ENCODE measurements at regions not wholly inside any gene's neighbourhood (a gene's known extent, or its start where the extent isn't known, plus 50 kb on each side); places are given as distances from the start of the nearest gene placed in this dataset.
"Not testable (repeated sequence)": the region's sequence is repeated elsewhere in the genome, so short reads cannot be mapped to it uniquely, and the experiment has no call there.

DNA sequence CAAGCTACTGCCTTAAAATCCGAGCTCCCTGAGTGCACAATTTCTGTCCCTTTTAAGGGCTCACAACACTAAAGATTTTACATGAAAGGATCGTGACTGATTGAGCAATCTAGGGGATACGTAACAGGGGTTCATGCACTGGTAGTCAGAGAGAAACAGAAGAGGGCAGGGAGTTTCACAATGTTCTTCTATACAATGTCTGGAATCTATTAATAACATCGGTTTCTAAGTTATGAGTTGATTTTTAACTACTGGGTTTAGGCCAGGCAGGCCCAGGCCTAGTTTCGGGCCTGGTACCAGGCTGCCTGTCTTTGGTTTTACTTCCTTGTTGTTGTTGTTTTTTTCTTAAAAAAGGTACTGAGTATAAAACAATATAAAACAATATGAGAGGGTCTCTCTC, 632.4 kb upstream of the AMOT start:
- H3K36me3 Mint-ChIP-seq; DNase-seq; H3K4me1 Mint-ChIP-seq; H3K9me3 ChIP-seq (ENCODE audit: low read length); H3K4me1 ChIP-seq (ENCODE audit: insufficient read depth, low read length); CTCF ChIA-PET; H3K4me3 Mint-ChIP-seq; H3K4me3 ChIP-seq (ENCODE audit: low read length); H3K27ac ChIP-seq (ENCODE audit: low read depth, low read length); H3K27ac Mint-ChIP-seq; H3K27me3 ChIP-seq (ENCODE audit: insufficient read depth, low read length, poor library complexity, severe bottlenecking); H3K9me3 Mint-ChIP-seq; H3K36me3 ChIP-seq (ENCODE audit: insufficient read depth, low read length); H3K27me3 Mint-ChIP-seq; POLR2A ChIA-PET: not testable (repeated sequence)

DNA sequence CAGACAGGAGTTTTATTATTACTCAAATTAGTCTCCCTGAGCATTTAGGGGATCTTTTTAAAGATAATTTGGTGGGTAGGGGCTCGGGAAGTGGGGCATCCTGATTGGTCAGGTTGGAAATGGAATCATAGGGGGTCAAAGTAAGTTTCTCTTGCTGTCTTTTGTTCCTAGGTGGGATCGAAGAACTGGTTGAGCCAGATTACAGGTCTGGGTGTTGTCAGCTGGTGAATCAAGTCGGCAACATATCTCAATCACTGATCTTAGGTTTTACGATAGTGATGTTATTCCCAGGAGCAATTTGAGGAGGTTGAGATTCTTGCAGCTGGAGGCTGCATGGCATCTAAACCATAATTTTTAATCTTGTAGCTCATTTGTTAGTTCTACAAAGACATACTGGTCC, 629.5 kb upstream of the AMOT start:
- Mint-ChIP-seq H3K4me1 (no peaks in the 10 kb centered on the region), H3K36me3 (no peaks in the 10 kb centered on the region), H3K4me3 (no peak overlapping the region), H3K9me3 (peaks cover 0 to 5% (median 3%) of the 10 kb centered on the region in 5 donors), H3K27ac (no peak overlapping the region), H3K27me3 (peaks cover 0 to 4% of the 10 kb centered on the region in 2 donors)
- ChIA-PET CTCF (no interaction called here), POLR2A (no interaction called here)
- no peaks in the 10 kb centered on the region for H3K9me3 ChIP-seq (ENCODE audit: low read length)
- no peaks in the 10 kb centered on the region for H3K4me1 ChIP-seq (ENCODE audit: insufficient read depth, low read length)
- no peaks in the 10 kb centered on the region for H3K27me3 ChIP-seq (ENCODE audit: insufficient read depth, low read length, poor library complexity, severe bottlenecking)
- H3K36me3 ChIP-seq (ENCODE audit: insufficient read depth, low read length) = no peaks in the 10 kb centered on the region
- no peak overlapping the region for H3K27ac ChIP-seq (ENCODE audit: low read depth, low read length)
- no peak for DNase-seq
- no peak overlapping the region for H3K4me3 ChIP-seq (ENCODE audit: low read length)

DNA sequence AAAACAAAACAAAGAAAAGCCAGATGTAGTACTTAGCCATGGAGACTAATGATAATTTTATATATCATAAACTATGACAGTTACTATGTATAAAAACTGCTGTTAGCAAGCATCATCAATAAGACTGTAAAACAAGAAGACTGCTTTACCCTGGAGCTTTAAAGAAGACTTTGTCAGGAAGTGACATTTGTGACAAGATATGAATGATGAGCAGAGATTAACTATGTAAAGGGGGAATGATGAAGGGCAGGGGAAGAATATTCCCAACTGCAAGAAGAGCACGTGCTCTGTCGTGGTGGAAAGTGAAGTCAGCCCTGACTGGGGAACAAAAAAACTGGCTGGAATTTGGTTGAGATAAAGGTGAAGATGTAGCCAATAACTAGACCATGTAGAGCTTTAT, 617.1 kb upstream of the AMOT start:
- no peaks in the 10 kb centered on the region for H3K36me3 ChIP-seq (ENCODE audit: insufficient read depth, low read length)
- H3K27ac ChIP-seq (ENCODE audit: low read depth, low read length) = no peak overlapping the region
- Mint-ChIP-seq H3K4me1 (no peaks in the 10 kb centered on the region), H3K4me3 (no peak overlapping the region), H3K27ac (no peak overlapping the region), H3K36me3 (no peaks in the 10 kb centered on the region), H3K9me3 (peaks cover 0 to 2% (median 0%) of the 10 kb centered on the region in 5 donors), H3K27me3 (peaks cover 0 to 3% of the 10 kb centered on the region in 2 donors)
- ChIA-PET CTCF (no interaction called here), POLR2A (no interaction called here)
- H3K4me3 ChIP-seq (ENCODE audit: low read length) = no peak overlapping the region
- H3K9me3 ChIP-seq (ENCODE audit: low read length) = no peaks in the 10 kb centered on the region
- no peaks in the 10 kb centered on the region for H3K27me3 ChIP-seq (ENCODE audit: insufficient read depth, low read length, poor library complexity, severe bottlenecking)
- no peak for DNase-seq
- no peaks in the 10 kb centered on the region for H3K4me1 ChIP-seq (ENCODE audit: insufficient read depth, low read length)

- Histone ChIP-seq H3K4me3 (ENCODE audit: low read length) (no peak overlapping the region), H3K36me3 (ENCODE audit: insufficient read depth, low read length) (no peaks in the 10 kb centered on the region), H3K9me3 (ENCODE audit: low read length) (no peaks in the 10 kb centered on the region), H3K4me1 (ENCODE audit: insufficient read depth, low read length) (no peaks in the 10 kb centered on the region), H3K27ac (ENCODE audit: low read depth, low read length) (no peak overlapping the region), H3K27me3 (ENCODE audit: insufficient read depth, low read length, poor library complexity, severe bottlenecking) (no peaks in the 10 kb centered on the region)
- Mint-ChIP-seq H3K9me3 (peaks cover 0 to 3% (median 0%) of the 10 kb centered on the region in 5 donors), H3K4me1 (no peaks in the 10 kb centered on the region), H3K4me3 (no peak overlapping the region), H3K36me3 (no peaks in the 10 kb centered on the region), H3K27me3 (peaks cover 0 to 3% of the 10 kb centered on the region in 2 donors), H3K27ac (no peak overlapping the region)
- POLR2A ChIA-PET = no interaction called here
- CTCF ChIA-PET = no interaction called here
- no peak for DNase-seq
Observed at GRCh38 chrX:113455582-113455981, 615.0 kb upstream of the AMOT start.

DNA sequence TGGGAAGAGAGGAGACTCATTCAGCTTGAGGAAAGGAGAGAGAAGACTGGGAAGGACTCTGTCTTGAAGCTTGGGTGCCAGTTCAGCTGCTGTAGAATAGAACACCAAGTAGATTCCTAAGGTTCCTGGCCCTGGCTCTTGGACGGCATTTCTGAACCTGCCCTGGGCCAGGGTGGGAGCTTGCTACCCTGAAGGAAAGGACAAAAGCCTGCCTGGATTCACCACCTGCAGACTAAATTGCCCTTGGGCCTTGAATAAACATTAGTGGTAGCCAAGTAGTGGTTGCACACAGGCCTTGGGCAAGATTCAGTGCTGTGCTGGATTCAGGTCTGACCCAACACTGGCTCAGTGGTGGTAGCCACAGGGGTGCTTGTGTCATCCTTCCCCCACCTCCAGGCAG, 588.4 kb upstream of the AMOT start:
- ChIA-PET CTCF (no interaction called here), POLR2A (no interaction called here)
- Histone ChIP-seq H3K36me3 (ENCODE audit: insufficient read depth, low read length) (no peaks in the 10 kb centered on the region), H3K4me3 (ENCODE audit: low read length) (no peak overlapping the region), H3K9me3 (ENCODE audit: low read length) (no peaks in the 10 kb centered on the region), H3K27ac (ENCODE audit: low read depth, low read length) (no peak overlapping the region), H3K27me3 (ENCODE audit: insufficient read depth, low read length, poor library complexity, severe bottlenecking) (no peaks in the 10 kb centered on the region), H3K4me1 (ENCODE audit: insufficient read depth, low read length) (no peaks in the 10 kb centered on the region)
- H3K4me3 Mint-ChIP-seq = no peak overlapping the region
- H3K36me3 Mint-ChIP-seq = no peaks in the 10 kb centered on the region
- H3K9me3 Mint-ChIP-seq = peaks cover 2 to 25% (median 4%) of the 10 kb centered on the region in 5 donors
- DNase-seq = no peak
- H3K4me1 Mint-ChIP-seq = no peaks in the 10 kb centered on the region
- H3K27me3 Mint-ChIP-seq = peaks cover 0 to 2% of the 10 kb centered on the region in 2 donors
- H3K27ac Mint-ChIP-seq = no peak overlapping the region

DNA sequence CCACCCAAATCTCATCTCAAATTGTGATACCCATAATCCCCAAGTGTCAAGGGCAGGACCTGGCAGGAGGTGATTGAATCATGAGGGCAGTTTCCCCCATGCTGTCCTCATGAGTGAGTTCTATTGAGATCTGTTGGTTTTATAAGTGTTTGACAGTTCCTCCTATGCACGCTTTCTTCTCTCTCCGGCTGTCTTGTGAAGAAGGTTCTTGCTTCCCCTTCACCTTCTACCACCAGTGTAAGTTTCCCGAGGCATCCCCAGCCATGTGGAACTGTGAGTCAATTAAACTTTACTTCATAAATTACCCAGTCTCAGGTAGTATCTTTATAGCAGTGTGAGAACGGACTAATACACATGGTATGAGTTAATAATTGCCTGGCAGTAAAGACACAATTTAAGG, 581.7 kb upstream of the AMOT start:
- no peak overlapping the region for H3K27ac ChIP-seq (ENCODE audit: low read depth, low read length)
- H3K4me3 ChIP-seq (ENCODE audit: low read length) = no peak overlapping the region
- H3K36me3 ChIP-seq (ENCODE audit: insufficient read depth, low read length) = no peaks in the 10 kb centered on the region
- H3K27ac Mint-ChIP-seq = no peak overlapping the region
- peaks cover 0 to 3% of the 10 kb centered on the region in 2 donors for H3K27me3 Mint-ChIP-seq
- no peaks in the 10 kb centered on the region for H3K4me1 ChIP-seq (ENCODE audit: insufficient read depth, low read length)
- H3K4me3 Mint-ChIP-seq = no peak overlapping the region
- ChIA-PET POLR2A (no interaction called here), CTCF (no interaction called here)
- H3K9me3 Mint-ChIP-seq = peaks cover 0 to 7% (median 0%) of the 10 kb centered on the region in 5 donors
- no peak for DNase-seq
- H3K36me3 Mint-ChIP-seq = no peaks in the 10 kb centered on the region
- H3K27me3 ChIP-seq (ENCODE audit: insufficient read depth, low read length, poor library complexity, severe bottlenecking) = no peaks in the 10 kb centered on the region
- H3K4me1 Mint-ChIP-seq = no peaks in the 10 kb centered on the region
- no peaks in the 10 kb centered on the region for H3K9me3 ChIP-seq (ENCODE audit: low read length)

DNA sequence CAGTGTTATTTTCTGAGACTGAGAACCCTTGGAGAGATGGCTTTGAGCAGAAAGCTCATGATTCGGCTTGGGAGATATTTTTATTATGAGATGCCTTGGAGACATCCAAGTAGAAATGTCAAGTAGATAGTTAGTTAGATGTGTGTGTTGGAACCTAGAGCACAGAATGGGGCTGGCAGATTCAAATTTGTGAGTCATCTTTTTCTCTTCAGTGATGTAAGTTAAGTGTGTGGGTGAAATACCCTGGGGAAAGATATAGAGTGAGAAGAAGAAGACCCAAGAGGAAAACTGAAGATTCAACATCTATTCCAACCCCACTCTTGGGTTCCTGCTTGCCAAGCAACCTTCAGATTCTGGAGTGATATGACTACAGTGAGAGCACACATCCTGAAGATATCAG, 580.8 kb upstream of the AMOT start:
- DNase-seq = no peak
- Mint-ChIP-seq H3K9me3 (peaks cover 0 to 7% (median 0%) of the 10 kb centered on the region in 5 donors), H3K4me1 (no peaks in the 10 kb centered on the region), H3K27me3 (peaks cover 0 to 3% of the 10 kb centered on the region in 2 donors), H3K27ac (no peak overlapping the region), H3K4me3 (no peak overlapping the region), H3K36me3 (no peaks in the 10 kb centered on the region)
- H3K27me3 ChIP-seq (ENCODE audit: insufficient read depth, low read length, poor library complexity, severe bottlenecking) = no peaks in the 10 kb centered on the region
- H3K4me1 ChIP-seq (ENCODE audit: insufficient read depth, low read length) = no peaks in the 10 kb centered on the region
- CTCF ChIA-PET = no interaction called here
- H3K9me3 ChIP-seq (ENCODE audit: low read length) = no peaks in the 10 kb centered on the region
- no peaks in the 10 kb centered on the region for H3K36me3 ChIP-seq (ENCODE audit: insufficient read depth, low read length)
- POLR2A ChIA-PET = no interaction called here
- H3K27ac ChIP-seq (ENCODE audit: low read depth, low read length) = no peak overlapping the region
- H3K4me3 ChIP-seq (ENCODE audit: low read length) = no peak overlapping the region

GRCh38 chrX:113412106-113412505, 571.5 kb upstream of the AMOT start:
- no peaks in the 10 kb centered on the region for H3K27me3 ChIP-seq (ENCODE audit: insufficient read depth, low read length, poor library complexity, severe bottlenecking)
- no peak overlapping the region for H3K27ac ChIP-seq (ENCODE audit: low read depth, low read length)
- no peaks in the 10 kb centered on the region for H3K27me3 Mint-ChIP-seq
- H3K4me1 Mint-ChIP-seq = no peaks in the 10 kb centered on the region
- H3K27ac Mint-ChIP-seq = no peak overlapping the region
- H3K9me3 Mint-ChIP-seq = peaks cover 0 to 3% (median 0%) of the 10 kb centered on the region in 5 donors
- POLR2A ChIA-PET = no interaction called here
- H3K4me1 ChIP-seq (ENCODE audit: insufficient read depth, low read length) = no peaks in the 10 kb centered on the region
- H3K36me3 ChIP-seq (ENCODE audit: insufficient read depth, low read length) = no peaks in the 10 kb centered on the region
- DNase-seq = no peak
- no peak overlapping the region for H3K4me3 Mint-ChIP-seq
- CTCF ChIA-PET = no interaction called here
- no peak overlapping the region for H3K4me3 ChIP-seq (ENCODE audit: low read length)
- H3K36me3 Mint-ChIP-seq = no peaks in the 10 kb centered on the region
- H3K9me3 ChIP-seq (ENCODE audit: low read length) = no peaks in the 10 kb centered on the region

DNA sequence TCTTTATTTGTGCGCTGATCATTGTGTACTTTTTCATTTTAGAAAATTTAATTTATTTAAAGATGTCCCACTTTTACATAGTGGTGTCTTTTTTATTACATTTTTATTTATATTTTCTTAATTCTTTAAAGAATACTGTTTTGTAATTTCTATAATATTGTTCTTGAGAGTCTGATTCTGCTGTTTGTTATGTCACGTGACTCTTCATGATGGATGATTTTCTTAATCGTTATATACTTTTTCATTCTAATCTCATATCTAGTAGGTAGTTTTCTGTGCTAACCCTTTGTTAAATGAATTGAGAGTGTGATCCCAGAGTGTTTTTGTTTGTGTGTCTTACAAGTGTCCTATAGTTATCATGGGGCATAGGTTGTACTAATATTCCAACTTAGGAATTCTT, 568.2 kb upstream of the AMOT start:
- ChIA-PET CTCF (no interaction called here), POLR2A (no interaction called here)
- Mint-ChIP-seq H3K36me3 (no peaks in the 10 kb centered on the region), H3K4me1 (no peaks in the 10 kb centered on the region), H3K4me3 (no peak overlapping the region), H3K27ac (no peak overlapping the region), H3K9me3 (no peaks in the 10 kb centered on the region), H3K27me3 (no peaks in the 10 kb centered on the region)
- Histone ChIP-seq H3K4me3 (ENCODE audit: low read length) (no peak overlapping the region), H3K36me3 (ENCODE audit: insufficient read depth, low read length) (no peaks in the 10 kb centered on the region), H3K4me1 (ENCODE audit: insufficient read depth, low read length) (no peaks in the 10 kb centered on the region), H3K27me3 (ENCODE audit: insufficient read depth, low read length, poor library complexity, severe bottlenecking) (no peaks in the 10 kb centered on the region), H3K9me3 (ENCODE audit: low read length) (no peaks in the 10 kb centered on the region), H3K27ac (ENCODE audit: low read depth, low read length) (no peak overlapping the region)
- no peak for DNase-seq
